Left renal pelvis (tissue), 4 donors: ENCODE measurements at regions not wholly inside any gene's neighbourhood (a gene's known extent, or its start where the extent isn't known, plus 50 kb on each side); places are given as distances from the start of the nearest gene placed in this dataset.
A peak's percentile ranks its signal among the peaks of the same experiment; 100 is the strongest.
"Not testable (repeated sequence)": the region's sequence is repeated elsewhere in the genome, so short reads cannot be mapped to it uniquely, and the experiment has no call there.

Source experiments
- DNase-seq, 4 donors: peaks; one replicate each; pipeline ENCODE4 v3.0.0-alpha.2; 2013; ENCODE audit warnings: low read depth in 4 of 4, low spot score in 3 of 4

GRCh38 chr20:12838261-12838866 is 170.4 kb upstream of the SPTLC3 start:
- DNase-seq, result no peak

DNA sequence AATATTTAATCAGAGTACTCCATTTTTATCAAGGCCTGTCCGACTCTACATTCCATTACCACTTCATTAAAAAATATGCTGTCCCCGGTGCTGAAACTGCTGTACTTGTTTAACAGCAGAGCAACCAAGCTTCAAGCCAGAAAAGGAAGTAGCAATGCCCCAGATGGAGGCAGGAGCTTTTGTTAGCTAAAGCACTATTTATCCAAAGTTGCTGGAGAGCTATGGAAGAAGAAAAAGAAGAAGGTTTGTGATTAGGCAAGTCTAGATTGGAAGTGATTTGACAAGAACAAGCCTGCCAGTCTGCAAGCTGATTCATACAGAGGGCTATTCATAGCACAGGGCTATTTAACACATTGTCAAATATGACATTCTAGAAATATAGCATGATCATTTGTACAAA is 160.9 kb upstream of the SPTLC3 start:
- peak; percentile 7 to 49 (median 18) for DNase-seq

- no peak for DNase-seq
These were observed 159.4 kb upstream of the SPTLC3 start for GRCh38 chr20:12849225-12849910.

DNA sequence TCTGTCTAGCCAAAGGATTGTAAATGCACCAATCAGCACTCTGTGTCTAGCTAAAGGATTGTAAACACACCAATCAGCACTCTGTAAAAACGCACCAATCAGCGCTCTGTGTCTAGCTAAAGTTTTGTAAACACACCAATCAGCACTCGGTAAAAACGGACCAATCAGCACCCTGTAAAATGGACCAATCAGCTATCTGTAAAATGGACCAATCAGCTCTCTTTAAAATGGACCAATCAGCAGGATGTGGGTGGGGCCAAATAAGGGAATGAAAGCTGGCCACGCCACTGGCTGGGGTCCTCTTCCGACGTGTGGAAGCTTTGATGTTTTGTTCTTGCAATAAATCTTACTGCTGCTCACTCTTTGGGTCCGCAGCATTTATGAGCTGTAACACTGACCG is 151.1 kb upstream of the SPTLC3 start:
- DNase-seq, result not testable (repeated sequence)

- no peak for DNase-seq
These were observed 148.0 kb upstream of the SPTLC3 start for GRCh38 chr20:12860619-12861247.

DNA sequence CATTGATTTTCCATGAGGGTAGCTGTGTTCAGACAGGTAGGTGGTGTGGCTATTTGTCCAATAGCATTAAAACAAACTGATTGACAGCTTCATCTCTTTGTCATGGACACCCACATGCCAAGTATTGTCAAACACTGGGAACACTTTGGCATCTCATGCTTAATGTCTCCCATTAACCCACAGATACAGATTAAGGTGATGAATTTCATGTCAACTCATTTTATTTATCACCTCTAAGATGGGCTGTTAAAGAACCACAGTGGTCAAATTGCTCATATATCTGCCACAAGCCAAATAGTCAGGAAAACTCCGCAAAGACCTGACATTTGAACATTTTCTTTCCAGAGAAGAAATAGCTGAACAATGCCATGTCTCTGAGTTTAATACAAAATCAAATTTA is 139.1 kb upstream of the SPTLC3 start:
- DNase-seq, result no peak

DNA sequence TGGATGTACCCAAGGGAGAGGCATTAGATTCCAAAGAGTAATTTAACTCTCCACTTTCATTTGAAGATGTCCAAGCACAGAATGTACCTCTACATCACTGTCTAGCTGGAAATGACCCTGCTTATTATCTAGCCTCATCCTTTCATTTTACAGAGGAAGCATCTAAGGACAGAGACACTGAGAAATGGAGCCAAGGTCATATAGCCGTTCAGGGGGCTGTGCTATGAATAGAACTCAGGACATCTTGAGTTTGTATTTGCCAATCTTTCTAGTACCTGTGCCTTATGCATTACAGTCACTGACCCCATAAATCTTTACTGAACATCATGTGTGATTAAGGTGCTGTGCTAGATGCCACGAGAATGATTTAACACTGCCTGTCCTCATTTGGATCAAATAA is 138.2 kb upstream of the SPTLC3 start:
- no peak for DNase-seq

GRCh38 chr20:12874933-12875332 is 133.8 kb upstream of the SPTLC3 start:
- DNase-seq, result no peak

- DNase-seq, result no peak
These were observed 133.3 kb upstream of the SPTLC3 start for GRCh38 chr20:12875510-12875909.

DNA sequence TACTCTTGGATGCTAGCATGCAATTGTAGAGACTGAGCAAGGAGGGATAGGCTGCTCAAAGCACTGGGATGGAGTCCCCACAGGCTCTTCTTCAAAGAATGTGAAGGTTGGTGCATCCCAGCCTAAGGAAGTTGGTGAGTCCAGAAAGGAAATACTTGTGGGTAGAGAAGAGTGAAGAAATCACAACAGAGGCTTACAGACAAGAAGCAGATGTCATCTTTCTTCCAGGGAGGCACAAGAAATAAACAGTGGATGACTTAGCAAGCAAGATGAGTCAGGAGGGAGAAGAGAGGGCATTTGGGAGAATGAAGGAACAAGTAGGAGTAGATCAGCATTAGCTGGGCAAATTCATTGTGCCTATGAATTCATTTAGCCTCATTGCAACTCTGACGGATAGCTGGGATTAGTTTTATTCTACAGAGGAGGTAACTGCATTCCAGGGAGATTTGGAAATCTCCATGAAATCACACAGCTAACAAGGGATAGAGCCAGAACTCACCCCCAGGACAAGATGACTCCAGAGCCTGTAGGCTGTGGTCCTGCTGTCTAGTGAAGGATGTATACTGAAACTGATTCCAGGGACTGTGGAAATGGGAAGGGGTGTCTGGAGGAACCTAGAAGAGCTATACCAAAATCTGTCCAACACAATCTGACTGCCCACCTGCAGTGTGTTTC is 125.8 kb upstream of the SPTLC3 start:
- no peak for DNase-seq

DNA sequence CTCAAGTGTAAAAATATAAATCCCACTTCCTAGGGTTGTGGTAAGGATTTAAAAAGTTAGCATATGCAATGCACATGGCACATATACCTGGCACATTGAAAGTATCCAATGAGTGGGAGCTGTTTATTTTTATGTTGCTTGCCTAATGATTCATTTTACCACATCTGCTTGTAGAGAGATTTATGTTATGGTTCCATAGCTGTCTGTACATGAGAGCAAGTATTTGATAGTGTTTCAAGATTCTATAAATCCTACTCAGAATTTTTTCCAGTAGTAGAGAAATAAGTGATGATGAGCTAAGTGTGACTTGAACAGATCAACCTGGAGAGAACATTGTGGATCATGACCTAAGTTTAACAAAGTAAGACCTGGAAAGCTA is 125.3 kb upstream of the SPTLC3 start:
- no peak for DNase-seq

- DNase-seq, result no peak
These were observed 122.0 kb upstream of the SPTLC3 start for GRCh38 chr20:12886618-12887363.

GRCh38 chr20:12891643-12892042 is 117.1 kb upstream of the SPTLC3 start:
- DNase-seq, result no peak

GRCh38 chr20:12893019-12893418 is 115.8 kb upstream of the SPTLC3 start:
- no peak for DNase-seq

GRCh38 chr20:12893653-12894052 is 115.1 kb upstream of the SPTLC3 start:
- DNase-seq, result no peak

DNA sequence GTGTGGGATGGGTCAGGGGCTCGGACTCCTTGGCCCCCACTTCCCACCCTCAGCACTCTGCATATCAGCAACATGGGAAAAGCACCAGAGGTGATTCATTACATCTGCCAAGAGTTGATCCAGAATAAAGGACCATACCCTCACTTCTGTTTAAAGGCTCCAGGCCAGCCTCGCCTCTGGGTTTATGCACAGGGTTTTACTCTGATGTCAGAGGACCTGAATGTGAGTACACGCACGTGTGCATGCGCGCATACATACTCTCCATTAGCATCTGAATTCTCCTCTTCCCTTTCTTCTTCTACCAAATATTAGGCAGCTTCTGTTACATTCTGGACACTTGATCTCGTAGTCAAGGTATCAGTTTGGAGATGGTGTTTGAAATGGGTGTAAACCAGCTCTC is 114.7 kb upstream of the SPTLC3 start:
- DNase-seq, result no peak

DNA sequence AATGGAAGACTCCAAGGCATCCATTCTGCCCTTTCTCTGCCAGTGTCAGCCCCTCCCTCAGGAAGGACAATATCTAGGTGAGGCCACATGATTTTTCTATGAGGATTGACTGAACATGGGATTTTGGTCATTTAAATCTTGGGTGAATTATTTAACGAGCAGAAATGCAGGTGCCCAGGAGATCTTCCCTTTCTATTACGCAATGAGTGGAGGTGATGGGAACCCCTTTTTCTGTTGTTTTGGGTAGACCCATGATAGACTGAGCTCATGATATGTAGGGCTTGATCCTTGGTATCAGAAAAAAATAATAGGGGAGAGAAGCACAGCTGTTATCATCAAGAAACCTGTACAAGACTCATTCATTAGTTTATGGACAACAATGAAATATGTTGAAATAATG is 112.6 kb upstream of the SPTLC3 start:
- DNase-seq, result no peak

GRCh38 chr20:12902992-12903391 is 105.8 kb upstream of the SPTLC3 start:
- no peak for DNase-seq

DNA sequence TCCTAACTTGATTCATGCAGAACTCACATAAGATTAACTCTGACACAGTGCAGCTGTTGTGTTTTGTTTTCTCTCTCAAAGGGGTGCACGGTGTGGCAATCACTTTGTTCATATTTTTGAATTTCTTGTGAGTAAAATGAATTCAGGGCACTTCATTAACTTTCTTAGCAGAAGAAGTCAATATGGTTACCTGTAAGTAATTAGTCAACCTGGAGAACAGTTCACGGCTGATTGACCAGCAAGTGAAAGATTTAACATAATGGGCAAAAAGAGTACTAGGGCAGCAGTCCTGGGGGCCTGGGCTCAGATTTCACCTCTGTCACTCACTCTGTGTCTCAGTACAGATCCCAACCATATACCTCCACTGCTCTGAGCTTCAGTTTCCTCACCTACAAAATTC is 102.4 kb upstream of the SPTLC3 start:
- DNase-seq, result no peak

DNA sequence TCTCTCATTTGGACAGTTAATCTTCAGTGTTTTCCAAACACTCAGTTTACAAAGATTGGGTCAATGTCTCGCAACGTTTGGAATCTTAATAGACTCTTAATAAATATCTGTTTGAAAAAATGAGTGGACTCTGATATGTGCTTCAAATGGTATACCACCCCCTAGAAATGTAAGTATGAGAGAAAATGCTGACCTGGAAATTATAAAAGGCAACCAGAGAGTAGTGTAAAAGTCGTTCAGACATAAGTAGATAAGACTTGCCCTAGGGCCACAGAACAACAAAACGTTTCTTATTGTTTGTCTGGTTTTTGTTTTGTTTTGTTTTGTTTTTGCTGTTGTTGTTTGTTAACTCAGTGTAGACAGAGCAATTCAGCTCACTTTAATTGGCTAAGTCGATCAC is 97.4 kb upstream of the SPTLC3 start:
- DNase-seq, result no peak
